ENCODE measurements at regions not wholly inside any gene's neighbourhood (a gene's known extent, or its start where the extent isn't known, plus 50 kb on each side); places are given as distances from the start of the nearest gene placed in this dataset.

DNA sequence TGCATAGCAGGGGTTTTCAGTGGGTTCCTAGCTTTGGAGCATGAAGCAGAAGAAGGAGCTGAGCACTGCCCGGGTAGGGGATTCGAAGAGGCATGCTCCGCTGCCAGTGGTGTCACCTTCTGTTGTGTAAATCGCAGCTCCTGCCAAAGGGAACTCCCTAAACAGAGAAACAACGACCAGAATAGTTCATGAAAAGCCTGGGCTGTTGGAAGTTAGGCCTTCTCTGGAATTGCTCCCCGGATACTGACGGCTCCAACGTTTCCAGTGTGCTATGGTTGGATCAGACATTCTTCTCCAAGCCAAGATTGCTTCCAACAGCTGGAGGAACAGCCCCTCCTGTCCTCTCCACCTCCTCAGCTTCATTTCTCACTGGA is 546.0 kb upstream of the FZD8 start:
- in situ Hi-C loops (cut with HindIII; ENCODE audit: low sequenced_read_pairs): no loop called here

DNA sequence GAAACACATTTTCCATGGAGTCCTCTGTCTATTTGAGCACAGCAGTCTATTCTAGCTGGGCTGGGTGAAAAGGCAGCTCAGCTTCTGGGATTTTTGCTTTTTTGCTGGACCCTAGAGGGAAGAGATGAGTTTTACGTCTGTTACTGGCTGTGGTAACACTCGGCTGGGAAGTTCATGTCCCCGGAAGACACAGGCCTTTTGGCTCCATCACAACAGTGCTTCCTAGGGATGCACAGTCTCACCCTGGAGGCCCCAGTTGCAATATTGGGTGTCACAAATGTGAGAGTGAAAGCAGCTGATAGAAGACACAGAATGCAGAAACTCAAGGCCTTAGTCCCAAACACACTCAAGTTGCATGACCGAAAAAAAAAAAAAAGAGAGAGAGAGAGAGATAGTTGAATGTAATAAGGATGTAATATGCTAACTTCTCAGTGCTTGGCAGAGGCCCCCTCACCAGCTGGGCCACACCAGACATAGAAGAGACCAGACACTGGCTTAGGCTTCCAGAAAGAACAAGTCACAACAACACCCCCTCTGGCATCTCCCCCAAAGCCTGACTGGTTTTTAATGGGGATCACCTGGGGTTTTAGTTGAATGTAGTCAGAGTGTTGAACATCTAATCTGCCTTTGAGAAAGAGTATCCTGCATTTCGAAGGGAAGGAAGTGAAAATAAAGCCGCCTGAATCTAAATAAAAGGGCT is 545.4 kb upstream of the FZD8 start:
- in situ Hi-C loops (cut with HindIII; ENCODE audit: low sequenced_read_pairs): no loop called here

DNA sequence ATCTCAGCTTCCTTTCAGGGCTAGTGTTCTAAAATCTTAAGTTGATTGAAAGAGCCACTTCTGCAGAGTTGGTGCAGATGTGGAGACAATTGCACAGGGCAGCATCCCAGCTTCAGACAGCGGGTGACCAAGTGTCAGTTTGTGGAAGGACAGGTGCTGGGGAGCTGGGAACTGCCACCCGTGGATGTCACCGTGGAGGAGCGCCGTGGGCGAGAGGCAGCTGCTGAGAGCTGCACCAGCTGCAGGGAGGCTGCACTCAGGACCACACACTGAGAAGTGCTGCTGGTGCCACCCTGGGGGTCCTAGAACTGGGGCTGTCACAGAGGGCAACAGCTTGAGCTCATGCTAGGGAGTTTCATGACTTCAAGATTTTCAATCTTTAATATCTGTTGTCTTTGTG is 543.0 kb upstream of the FZD8 start:
- in situ Hi-C loops (cut with HindIII; ENCODE audit: low sequenced_read_pairs): no loop called here

DNA sequence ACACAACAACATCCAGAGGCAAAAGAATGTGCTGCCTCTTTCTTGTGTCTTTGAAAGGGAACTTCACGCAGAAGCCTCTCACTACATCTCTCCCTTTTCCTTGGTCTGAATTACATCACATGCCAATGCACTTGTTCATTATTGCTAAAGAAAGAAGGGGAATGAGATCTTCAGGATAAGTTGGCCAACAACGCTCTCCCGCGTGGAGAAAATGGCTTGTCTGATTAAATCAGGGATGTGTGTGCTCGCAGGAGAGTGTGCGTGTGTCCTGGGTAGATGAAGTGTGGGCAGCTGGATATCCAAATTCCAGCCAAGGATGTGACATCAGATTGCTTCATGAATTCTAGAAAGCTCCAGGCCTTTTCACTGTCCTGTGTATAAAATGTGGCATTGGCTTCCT is 541.6 kb upstream of the FZD8 start:
- in situ Hi-C loops (cut with HindIII; ENCODE audit: low sequenced_read_pairs): no loop called here

DNA sequence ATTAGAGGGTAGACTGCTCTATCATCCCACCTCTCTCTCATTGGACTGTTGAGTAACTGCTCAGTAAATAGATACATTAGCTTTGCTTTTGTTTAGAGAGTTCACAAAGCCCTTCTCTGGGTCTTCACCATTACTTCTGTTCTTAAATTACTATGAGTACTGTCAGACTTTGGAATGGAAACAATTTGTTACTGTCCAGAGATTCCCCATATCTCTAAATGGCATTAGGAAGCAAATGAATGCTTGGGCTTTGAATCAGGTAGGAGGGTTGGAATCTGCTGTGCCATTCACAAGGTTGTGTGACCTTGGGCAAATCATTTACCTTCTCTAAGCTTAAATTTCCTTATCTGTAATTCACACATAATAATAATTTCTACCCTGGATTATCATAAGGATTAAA is 541.0 kb upstream of the FZD8 start:
- in situ Hi-C loops (cut with HindIII; ENCODE audit: low sequenced_read_pairs): no loop called here

DNA sequence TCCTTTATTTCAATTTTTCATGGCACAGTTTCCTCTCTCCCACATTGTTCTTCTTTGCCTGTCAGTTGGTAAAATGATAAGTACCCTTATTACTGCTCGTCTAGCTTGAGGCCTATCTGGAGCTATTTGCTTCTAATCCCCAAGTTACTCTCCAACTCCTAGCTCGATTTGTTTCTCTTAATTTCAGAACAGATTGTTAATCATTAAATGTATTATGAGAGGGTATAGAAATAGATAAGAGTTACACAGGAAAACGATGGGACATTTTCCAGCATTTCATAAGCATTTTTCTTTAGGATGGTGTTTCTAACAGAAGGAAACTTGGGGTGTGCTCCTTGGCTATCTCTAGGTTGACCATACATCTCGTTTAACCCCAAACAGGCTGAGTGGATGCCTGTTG is 540.5 kb upstream of the FZD8 start:
- in situ Hi-C loops (cut with HindIII; ENCODE audit: low sequenced_read_pairs): no loop called here

DNA sequence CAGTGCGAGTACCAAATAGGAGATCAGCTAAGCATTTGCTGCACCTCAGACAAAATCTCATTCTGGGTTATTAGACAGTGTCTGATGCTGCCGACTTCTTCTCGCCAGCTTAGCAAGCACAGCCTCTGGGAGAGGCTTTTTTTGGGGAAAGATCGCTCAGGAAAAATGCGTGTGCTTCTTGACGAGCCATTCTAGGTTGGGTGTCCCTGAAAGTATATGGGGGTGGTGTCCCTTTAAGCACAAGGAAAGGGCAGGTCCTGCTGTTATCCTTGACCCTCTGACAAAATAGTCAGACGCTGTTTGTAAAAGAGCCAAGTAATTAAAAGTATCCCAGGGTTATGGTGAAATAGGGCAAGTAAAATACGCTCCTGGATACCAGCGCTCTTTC is 540.1 kb upstream of the FZD8 start:
- in situ Hi-C loops (cut with HindIII; ENCODE audit: low sequenced_read_pairs): no loop called here

- in situ Hi-C loops (cut with HindIII; ENCODE audit: low sequenced_read_pairs): no loop called here
These were observed 539.5 kb upstream of the FZD8 start for GRCh38 chr10:36181426-36182178.

DNA sequence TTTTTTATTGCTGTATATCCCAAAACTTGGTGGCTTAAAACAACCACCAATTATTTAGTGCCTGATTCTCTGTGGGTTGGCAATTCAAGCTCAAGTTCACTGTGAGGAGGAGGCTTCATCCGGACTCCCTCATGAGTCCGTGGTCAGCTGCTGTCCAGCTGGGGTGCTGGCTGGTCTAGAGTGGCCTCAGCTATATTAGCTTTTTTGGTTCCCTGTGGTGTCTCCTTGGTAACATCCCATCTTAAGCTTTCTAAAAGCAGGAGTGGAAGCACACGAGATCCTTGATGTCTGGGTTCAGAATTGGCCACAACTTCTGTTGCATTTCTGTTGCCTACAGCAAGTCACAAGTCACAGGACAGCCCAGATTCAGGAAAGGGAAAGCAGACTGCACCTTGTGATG is 536.5 kb upstream of the FZD8 start:
- in situ Hi-C loops (cut with HindIII; ENCODE audit: low sequenced_read_pairs): no loop called here

- in situ Hi-C loops (cut with HindIII; ENCODE audit: low sequenced_read_pairs): no loop called here
These were observed 535.0 kb upstream of the FZD8 start for GRCh38 chr10:36177071-36177470.

GRCh38 chr10:36175954-36176353 is 533.9 kb upstream of the FZD8 start:
- in situ Hi-C loops (cut with HindIII; ENCODE audit: low sequenced_read_pairs): no loop called here

DNA sequence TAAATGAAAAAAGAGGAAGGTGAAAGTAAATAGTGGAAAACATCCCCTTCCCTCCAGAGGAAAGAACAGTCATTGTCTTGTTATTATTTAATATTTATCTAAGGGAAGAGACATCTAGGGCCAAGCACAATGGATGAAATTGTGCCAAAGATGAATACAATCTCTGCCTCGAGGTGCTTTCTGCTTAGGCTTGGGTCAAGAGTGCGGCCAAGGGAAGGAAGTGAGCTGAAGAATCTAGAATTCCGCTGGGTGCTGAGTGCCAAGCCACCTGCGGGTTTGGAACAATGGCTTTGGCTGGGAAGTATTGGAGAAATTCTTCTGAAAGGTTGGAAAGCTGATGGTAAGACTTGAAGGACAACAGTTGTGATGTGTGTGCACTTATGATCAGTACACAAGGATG is 531.3 kb upstream of the FZD8 start:
- in situ Hi-C loops (cut with HindIII; ENCODE audit: low sequenced_read_pairs): no loop called here

DNA sequence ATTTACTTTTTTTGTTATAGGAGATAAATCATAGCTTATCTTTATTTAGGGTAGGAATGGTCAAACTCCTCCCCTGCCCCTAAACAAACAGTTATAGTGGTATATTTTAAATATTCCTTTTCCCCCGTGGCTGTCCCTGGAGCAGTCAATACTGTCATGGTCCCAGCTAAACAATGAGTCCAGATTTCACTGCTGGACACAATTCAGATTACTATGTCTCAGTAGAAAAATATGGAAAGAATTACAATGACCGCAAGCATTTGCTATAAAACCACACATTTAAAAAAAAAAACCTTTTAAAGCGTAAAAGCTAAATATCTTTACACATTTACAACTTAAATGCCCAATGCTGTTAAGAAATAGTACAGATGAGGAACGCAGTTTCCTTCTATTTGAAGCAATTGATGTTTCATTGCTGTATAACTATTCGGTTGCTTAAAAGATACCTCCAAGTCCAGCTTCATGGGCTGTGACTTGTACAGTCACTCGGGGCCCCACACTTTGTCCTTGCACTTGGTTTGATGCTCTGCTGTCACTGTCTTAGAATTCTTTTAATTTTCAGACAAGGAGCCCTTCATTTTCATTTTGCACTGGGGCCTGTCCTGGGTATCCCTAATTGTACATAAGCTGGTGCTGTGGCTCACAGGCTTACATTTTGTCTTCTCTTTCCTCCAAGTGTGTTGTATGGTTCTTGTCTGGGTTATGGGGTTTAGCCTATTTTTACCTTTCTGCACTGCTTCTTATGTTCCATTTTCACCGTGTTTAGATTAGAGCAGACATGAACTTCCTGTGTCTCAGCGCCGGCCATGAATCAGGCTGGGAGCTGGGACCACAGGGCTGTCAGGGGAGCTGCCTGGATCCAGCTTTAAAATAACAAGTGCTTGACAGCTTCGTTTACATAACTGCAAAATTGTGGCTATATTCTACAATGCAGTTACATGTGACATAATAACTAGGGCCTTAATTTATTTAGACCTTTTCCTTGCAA is 530.2 kb upstream of the FZD8 start:
- in situ Hi-C loops (cut with HindIII; ENCODE audit: low sequenced_read_pairs): no loop called here

DNA sequence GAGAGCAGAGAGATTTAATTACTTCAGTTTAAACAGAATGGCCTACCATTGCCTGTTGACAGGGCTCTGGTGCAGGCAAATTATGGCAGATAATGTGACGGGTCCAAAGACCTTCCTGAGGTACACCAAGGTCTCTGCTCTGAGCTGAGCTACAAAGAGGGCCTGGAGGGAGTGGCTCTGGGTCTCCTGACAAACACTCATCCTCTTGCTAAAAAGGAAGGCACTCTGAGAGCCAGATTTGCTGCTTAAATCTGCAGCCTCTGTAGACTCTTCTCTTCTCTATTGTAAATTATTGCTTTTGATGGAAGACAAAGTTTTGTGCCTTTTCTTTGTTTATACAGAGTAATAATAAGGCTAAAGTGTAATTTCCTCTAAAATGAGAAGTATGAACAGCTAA is 529.5 kb upstream of the FZD8 start:
- in situ Hi-C loops (cut with HindIII; ENCODE audit: low sequenced_read_pairs): no loop called here

DNA sequence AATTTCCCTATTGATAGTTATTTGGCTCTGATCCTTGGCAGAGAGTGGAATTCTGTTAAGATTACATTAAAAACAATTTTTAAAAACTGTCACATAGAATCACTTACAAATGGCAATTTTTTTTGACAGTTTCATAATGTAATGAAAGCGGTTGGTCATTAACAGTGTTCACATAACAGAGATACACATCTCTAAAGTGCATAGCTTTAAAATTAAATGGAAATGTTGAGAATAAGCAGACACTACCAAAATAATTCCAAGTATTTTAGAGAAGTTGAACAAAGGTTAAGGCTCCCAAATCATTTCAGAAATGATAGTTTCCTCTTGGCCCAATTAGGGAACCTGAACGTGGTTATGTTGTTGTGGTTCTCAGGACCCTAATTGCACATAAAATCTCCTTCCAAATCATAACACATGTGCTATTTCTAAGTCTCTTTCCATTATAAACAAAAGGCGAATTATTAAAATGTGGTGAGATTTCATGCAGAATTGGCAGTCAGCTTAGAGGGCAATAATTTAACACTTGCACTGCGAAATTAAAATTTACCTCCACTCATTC is 528.9 kb upstream of the FZD8 start:
- in situ Hi-C loops (cut with HindIII; ENCODE audit: low sequenced_read_pairs): no loop called here

GRCh38 chr10:36170142-36170719 is 528.1 kb upstream of the FZD8 start:
- in situ Hi-C loops (cut with HindIII; ENCODE audit: low sequenced_read_pairs): no loop called here

DNA sequence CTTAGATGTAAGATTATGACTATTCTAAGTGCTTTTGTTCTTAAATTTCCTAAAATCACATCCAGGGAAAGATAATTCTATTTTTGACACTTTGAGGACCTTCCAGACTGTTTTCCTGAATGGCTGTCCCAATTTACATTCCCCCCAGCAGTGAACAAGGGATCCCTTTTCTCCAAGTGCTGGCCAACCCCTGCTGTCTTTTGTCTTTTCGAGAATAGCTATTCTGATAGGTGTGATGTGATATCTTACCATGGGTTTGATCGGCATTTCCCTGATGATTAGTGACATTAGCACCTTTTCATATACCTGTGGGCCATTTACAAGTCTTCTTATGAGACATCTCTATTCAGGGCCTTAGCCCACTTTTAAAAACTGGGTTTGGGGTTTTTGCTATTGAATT is 526.7 kb upstream of the FZD8 start:
- in situ Hi-C loops (cut with HindIII; ENCODE audit: low sequenced_read_pairs): no loop called here

DNA sequence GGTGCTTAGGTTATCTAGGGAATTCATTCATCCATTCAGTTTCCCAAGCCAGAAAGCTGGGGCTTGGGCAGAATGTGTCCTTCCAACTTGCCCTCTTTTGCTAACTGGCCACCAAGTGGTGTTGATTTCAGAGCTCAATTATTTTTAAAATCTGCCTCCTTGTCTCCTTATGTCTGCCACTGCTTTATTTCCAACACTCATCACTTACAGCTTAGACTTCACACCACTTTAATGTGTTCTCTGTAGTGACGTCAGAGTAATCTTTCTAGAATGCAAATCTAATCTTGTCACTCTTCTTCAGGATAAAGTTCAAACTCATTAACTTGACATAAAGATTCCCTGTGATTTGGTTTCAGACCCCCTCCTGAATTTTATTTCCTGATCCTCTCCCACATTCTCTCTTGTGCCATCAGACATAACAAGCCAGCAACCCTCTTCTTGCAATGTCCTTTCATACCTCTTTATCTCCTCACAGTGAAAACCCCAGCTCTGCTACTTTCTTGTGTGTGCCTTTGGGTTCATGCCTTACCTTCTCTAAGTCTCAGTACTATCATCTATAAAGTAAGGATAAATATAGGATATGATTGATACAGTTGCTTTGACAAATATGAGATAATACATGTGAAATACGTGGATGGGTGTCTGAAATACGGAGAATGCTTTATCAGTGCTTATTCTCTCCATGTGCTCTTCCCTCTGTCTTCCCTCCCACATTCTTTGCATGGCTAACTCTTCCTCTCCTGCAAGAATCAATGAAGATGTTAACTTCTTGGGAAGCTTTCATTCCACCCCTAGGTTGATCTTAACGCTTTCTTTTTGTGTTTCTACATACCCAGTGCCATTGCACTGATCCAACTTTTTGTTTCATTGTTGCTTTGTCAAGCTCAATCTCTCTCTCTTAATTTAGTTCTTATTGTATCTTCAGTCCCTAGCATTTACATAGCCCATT is 522.7 kb upstream of the FZD8 start:
- in situ Hi-C loops (cut with HindIII; ENCODE audit: low sequenced_read_pairs): no loop called here

GRCh38 chr10:36163827-36164226 is 521.7 kb upstream of the FZD8 start:
- in situ Hi-C loops (cut with HindIII; ENCODE audit: low sequenced_read_pairs): no loop called here

- in situ Hi-C loops (cut with HindIII; ENCODE audit: low sequenced_read_pairs): no loop called here
These were observed 515.4 kb upstream of the FZD8 start for GRCh38 chr10:36157486-36157885.

Data from DLD1 (cell line).